H9 (cell line): ENCODE measurements at regions not wholly inside any gene's neighbourhood (a gene's known extent, or its start where the extent isn't known, plus 50 kb on each side); places are given as distances from the start of the nearest gene placed in this dataset.

Experiments used
- DNase-seq: peaks from one replicate; pipeline ENCODE4 v3.0.0-alpha.2; 2017
- H2AFZ ChIP-seq: one replicate; pipeline ENCODE4 v1.6.1; 2013; ENCODE audit warnings: mild to moderate bottlenecking, low read length, control low read depth, moderate library complexity
- H2AK5ac ChIP-seq: 2 replicates; pipeline ENCODE4 v1.6.1; 2013; ENCODE audit warnings: low read length, control low read depth, mixed read lengths; ENCODE audit not compliant: insufficient read length
- H2BK120ac ChIP-seq: one replicate; pipeline ENCODE4 v1.6.1; 2013; ENCODE audit warnings: low read depth, mild to moderate bottlenecking, low read length, control low read depth, inconsistent platforms; ENCODE audit not compliant: poor library complexity, severe bottlenecking
- H2BK12ac ChIP-seq: 2 replicates; pipeline ENCODE4 v1.6.1; 2013; ENCODE audit warnings: low read length, control low read depth, mixed read lengths, low read depth; ENCODE audit not compliant: insufficient read length
- H2BK15ac ChIP-seq: 2 replicates; pipeline ENCODE4 v1.6.1; 2013; ENCODE audit warnings: low read depth, low read length, control low read depth
- H2BK20ac ChIP-seq: one replicate; pipeline ENCODE4 v1.6.1; 2013; ENCODE audit warnings: low read depth, mild to moderate bottlenecking, low read length, control low read depth, inconsistent platforms; ENCODE audit not compliant: poor library complexity, severe bottlenecking
- H2BK5ac ChIP-seq: 2 replicates; pipeline ENCODE4 v1.6.1; 2013; ENCODE audit warnings: low read length, control low read depth, mixed read lengths; ENCODE audit not compliant: insufficient read length
- H3K14ac ChIP-seq: 2 replicates; pipeline ENCODE4 v1.6.1; 2013; ENCODE audit warnings: low read length, control low read depth; ENCODE audit not compliant: insufficient read depth
- H3K18ac ChIP-seq: 2 replicates; pipeline ENCODE4 v1.6.1; 2013; ENCODE audit warnings: low read depth, mild to moderate bottlenecking, mixed read lengths, low read length, control low read depth; ENCODE audit not compliant: insufficient read length
- H3K23ac ChIP-seq: 2 replicates; pipeline ENCODE4 v1.6.1; 2013; ENCODE audit warnings: low read length, control low read depth, mixed read lengths, low read depth; ENCODE audit not compliant: insufficient read length
- H3K23me2 ChIP-seq: 2 replicates; pipeline ENCODE4 v1.6.1; 2013; ENCODE audit warnings: low read depth, mild to moderate bottlenecking, mixed read lengths, low read length, control low read depth; ENCODE audit not compliant: insufficient read length, poor library complexity, severe bottlenecking
- H3K27ac ChIP-seq: 2 replicates; pipeline ENCODE4 v1.5.1; 2013; ENCODE audit warnings: low read length, control low read depth, mixed read lengths, low read depth; ENCODE audit not compliant: insufficient read length
- H3K27me3 ChIP-seq: 2 replicates; pipeline ENCODE4 v1.6.1; 2013; ENCODE audit warnings: low read length, control low read depth, inconsistent platforms; ENCODE audit not compliant: insufficient read depth
- H3K4ac ChIP-seq: 2 replicates; pipeline ENCODE4 v1.6.1; 2013; ENCODE audit warnings: low read depth, mild to moderate bottlenecking, control low read depth, inconsistent platforms, low read length, moderate library complexity
- H3K4me1 ChIP-seq: 2 replicates; pipeline ENCODE4 v1.6.1; 2013; ENCODE audit warnings: low read length, control low read depth, inconsistent platforms; ENCODE audit not compliant: insufficient read depth
- H3K4me2 ChIP-seq: 2 replicates; pipeline ENCODE4 v1.6.1; 2013; ENCODE audit warnings: low read length, control low read depth, mixed read lengths; ENCODE audit not compliant: insufficient read length, insufficient read depth
- H3K56ac ChIP-seq: 2 replicates; pipeline ENCODE4 v1.6.1; 2013; ENCODE audit warnings: low read depth, mild to moderate bottlenecking, mixed read lengths, low read length, control low read depth; ENCODE audit not compliant: insufficient read length
- H3K79me1 ChIP-seq: 2 replicates; pipeline ENCODE4 v1.6.1; 2013; ENCODE audit warnings: low read depth, mild to moderate bottlenecking, moderate library complexity, low read length, control low read depth, inconsistent platforms; ENCODE audit not compliant: insufficient read depth, poor library complexity, severe bottlenecking
- H3K79me2 ChIP-seq: 2 replicates; pipeline ENCODE4 v1.6.1; 2013; ENCODE audit warnings: low read length, control low read depth, inconsistent platforms; ENCODE audit not compliant: insufficient read depth
- H3K9ac ChIP-seq: 2 replicates; pipeline ENCODE4 v1.6.1; 2013; ENCODE audit warnings: low read length, control low read depth, mixed read lengths; ENCODE audit not compliant: insufficient read length; ENCODE audit errors: extremely low read depth
- H3K9me3 ChIP-seq: one replicate; pipeline ENCODE4 v1.6.1; 2013; ENCODE audit warnings: low read depth, low read length, inconsistent platforms; ENCODE audit not compliant: control insufficient read depth
- H3T11ph ChIP-seq: one replicate; pipeline ENCODE4 v1.6.1; 2013; ENCODE audit warnings: mild to moderate bottlenecking, low read length, control low read depth, inconsistent platforms
- H4K20me1 ChIP-seq: one replicate; pipeline ENCODE4 v1.6.1; 2013; ENCODE audit not compliant: control insufficient read depth, insufficient read length, insufficient read depth
- H4K5ac ChIP-seq: 2 replicates; pipeline ENCODE4 v1.6.1; 2013; ENCODE audit warnings: low read depth, mild to moderate bottlenecking, mixed read lengths, low read length, control low read depth; ENCODE audit not compliant: insufficient read length
- H4K8ac ChIP-seq: replicated peaks from 2 replicates; pipeline ENCODE4 v1.6.1; 2013; ENCODE audit warnings: low read length, control low read depth, mixed read lengths, low read depth; ENCODE audit not compliant: insufficient read length
- H4K91ac ChIP-seq: 2 replicates; pipeline ENCODE4 v1.6.1; 2013; ENCODE audit warnings: low read depth, mild to moderate bottlenecking, moderate library complexity, mixed read lengths, low read length, control low read depth; ENCODE audit not compliant: insufficient read length
- H3K27ac Mint-ChIP-seq, 3 experiments: 2 replicates in 2 of 3; 3 replicates in 1 of 3; pipeline ENCODE4 v1.8.0; 2020 to 2021; ENCODE audit warnings: mixed read lengths in 3 of 3, mild to moderate bottlenecking in 1 of 3, moderate library complexity in 1 of 3
- H3K27me3 Mint-ChIP-seq: 2 replicates; pipeline ENCODE4 v1.8.0; 2021; ENCODE audit warnings: low read depth, mild to moderate bottlenecking, moderate library complexity, mixed read lengths
- H3K36me3 Mint-ChIP-seq, 3 experiments: 2 replicates in 2 of 3; 3 replicates in 1 of 3; pipeline ENCODE4 v1.8.0; 2020 to 2021; ENCODE audit warnings: low read depth in 3 of 3, mixed read lengths in 3 of 3; ENCODE audit not compliant: insufficient read depth in 1 of 3
- H3K4me1 Mint-ChIP-seq, 2 experiments: 2 replicates each; pipeline ENCODE4 v1.8.0; 2020; ENCODE audit warnings: mixed read lengths in 2 of 2
- H3K4me3 Mint-ChIP-seq, 2 experiments: 2 replicates in 1 of 2; 3 replicates in 1 of 2; pipeline ENCODE4 v1.8.0; 2020 to 2021; ENCODE audit warnings: mild to moderate bottlenecking in 2 of 2, mixed read lengths in 2 of 2, moderate library complexity in 1 of 2
- H3K9me3 Mint-ChIP-seq, 2 experiments: 2 replicates in 1 of 2; 3 replicates in 1 of 2; pipeline ENCODE4 v1.8.0; 2020; ENCODE audit warnings: mild to moderate bottlenecking in 2 of 2, mixed read lengths in 2 of 2, moderate library complexity in 1 of 2
- CTCF ChIP-seq: fragments of 200-600 bp; sonication (generic); conservative IDR thresholded peaks from 3 replicates; pipeline ENCODE4 v1.8.0; 2021; ENCODE audit warnings: antibody characterized with exemption, mild to moderate bottlenecking
- WGBS: extraction: QIAGEN DNeasy Blood & Tissue Kit; methylation state at CpG from one replicate; pipeline ENCODE4 v1.1.7; 2013; ENCODE audit warnings: missing lambda C conversion rate, low lambda C conversion rate, mixed read lengths; ENCODE audit not compliant: insufficient read length; ENCODE audit errors: extremely low coverage; 5-methylcytosine and 5-hydroxymethylcytosine counted together

- Mint-ChIP-seq H3K4me1 (peaks cover 5 to 9% of the 10 kb centered on the region in 2 experiments), H3K27ac (no peak overlapping the region; a peak in 1 of 7 replicates), H3K4me3 (no peak overlapping the region), H3K9me3 (peaks cover 0 to 1% of the 10 kb centered on the region in 2 experiments; a peak in 1 of 5 replicates), H3K36me3 (no peaks in the 10 kb centered on the region; a peak in 1 of 7 replicates), H3K27me3 (no peaks in the 10 kb centered on the region)
- Histone ChIP-seq H3K9me3 (no peaks in the 10 kb centered on the region), H2BK20ac (no peak overlapping the region), H3K9ac (no peak overlapping the region), H2AFZ (no peak overlapping the region), H3K79me2 (no peaks in the 10 kb centered on the region), H4K20me1 (no peaks in the 10 kb centered on the region), H3K79me1 (no peaks in the 10 kb centered on the region), H3K23ac (no peak overlapping the region), H3K27me3 (no peaks in the 10 kb centered on the region), H2BK120ac (no peak overlapping the region), H4K8ac (no peak overlapping the region), H2BK5ac (no peak overlapping the region), H3K4ac (no peak overlapping the region), H4K5ac (no peak overlapping the region), H2BK12ac (no peak overlapping the region), H3K14ac (no peak overlapping the region), H3K4me1 (no peaks in the 10 kb centered on the region), H4K91ac (no peak overlapping the region), H3K56ac (no peak overlapping the region), H3K27ac (no peak overlapping the region), H3K4me2 (no peak overlapping the region), H3T11ph (no peak overlapping the region), H2AK5ac (no peak overlapping the region), H3K23me2 (no peaks in the 10 kb centered on the region), H2BK15ac (no peak overlapping the region), H3K18ac (no peak overlapping the region)
- no peak for TF ChIP-seq CTCF
- no CpG with 5 or more reads among the region's 1 CpG for WGBS
- DNase-seq, result no peak
Observed at GRCh38 chr3:95710684-95711083, 1103.7 kb upstream of the EPHA6 start.
